ENCODE measurements at regions not wholly inside any gene's neighbourhood (a gene's known extent, or its start where the extent isn't known, plus 50 kb on each side); places are given as distances from the start of the nearest gene placed in this dataset.

GRCh38 chr12:92472201-92472600 is 230.6 kb upstream of the PLEKHG7 start:
- Histone ChIP-seq H3K9ac (ENCODE audit: low read length) (no peak overlapping the region), H3K4me1 (ENCODE audit: insufficient read depth, low read length) (peaks cover 11% of the 10 kb centered on the region), H3K27ac (ENCODE audit: low read length) (no peak overlapping the region), H3K4me3 (ENCODE audit: low read length) (no peak overlapping the region), H4K20me1 (ENCODE audit: low read length) (no peaks in the 10 kb centered on the region), H3K27me3 (ENCODE audit: low read length) (no peaks in the 10 kb centered on the region), H3K4me2 (ENCODE audit: low read length) (no peak overlapping the region), H2AFZ (ENCODE audit: low read length) (no peak overlapping the region), H3K9me2 (replicated peaks; ENCODE audit: low read length) (no peaks in the 10 kb centered on the region), H3K79me2 (ENCODE audit: low read length) (no peaks in the 10 kb centered on the region), H3F3A (ENCODE audit: low read length, unreplicated experiment) (no peaks in the 10 kb centered on the region), H3K9me3 (ENCODE audit: low read length) (no peaks in the 10 kb centered on the region), H3K36me3 (ENCODE audit: low read depth, low read length) (no peaks in the 10 kb centered on the region)
- TF ChIP-seq EZH2 (IDR thresholded peaks at IDR 0.05; ENCODE audit: low read length, unreplicated experiment) (no peak), EZH2phosphoT487 (IDR thresholded peaks at IDR 0.05; ENCODE audit: borderline replicate concordance, low read length) (no peak)
- TF ChIP-seq, protein P1, sequence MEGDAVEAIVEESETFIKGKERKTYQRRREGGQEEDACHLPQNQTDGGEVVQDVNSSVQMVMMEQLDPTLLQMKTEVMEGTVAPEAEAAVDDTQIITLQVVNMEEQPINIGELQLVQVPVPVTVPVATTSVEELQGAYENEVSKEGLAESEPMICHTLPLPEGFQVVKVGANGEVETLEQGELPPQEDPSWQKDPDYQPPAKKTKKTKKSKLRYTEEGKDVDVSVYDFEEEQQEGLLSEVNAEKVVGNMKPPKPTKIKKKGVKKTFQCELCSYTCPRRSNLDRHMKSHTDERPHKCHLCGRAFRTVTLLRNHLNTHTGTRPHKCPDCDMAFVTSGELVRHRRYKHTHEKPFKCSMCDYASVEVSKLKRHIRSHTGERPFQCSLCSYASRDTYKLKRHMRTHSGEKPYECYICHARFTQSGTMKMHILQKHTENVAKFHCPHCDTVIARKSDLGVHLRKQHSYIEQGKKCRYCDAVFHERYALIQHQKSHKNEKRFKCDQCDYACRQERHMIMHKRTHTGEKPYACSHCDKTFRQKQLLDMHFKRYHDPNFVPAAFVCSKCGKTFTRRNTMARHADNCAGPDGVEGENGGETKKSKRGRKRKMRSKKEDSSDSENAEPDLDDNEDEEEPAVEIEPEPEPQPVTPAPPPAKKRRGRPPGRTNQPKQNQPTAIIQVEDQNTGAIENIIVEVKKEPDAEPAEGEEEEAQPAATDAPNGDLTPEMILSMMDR (conservative IDR thresholded peaks at IDR 0.05; ENCODE audit: low read depth, low read length): no peak
- intact Hi-C loops (cut with micrococcal nuclease): no loop called here
- POLR2A ChIA-PET (ENCODE audit: unreplicated experiment): no interaction called here
- ATAC-seq (no peak), DNase-seq (no peak)
- CTCF ChIA-PET: no interaction called here
- BruUV-seq (replicated peaks): no TSS peak

DNA sequence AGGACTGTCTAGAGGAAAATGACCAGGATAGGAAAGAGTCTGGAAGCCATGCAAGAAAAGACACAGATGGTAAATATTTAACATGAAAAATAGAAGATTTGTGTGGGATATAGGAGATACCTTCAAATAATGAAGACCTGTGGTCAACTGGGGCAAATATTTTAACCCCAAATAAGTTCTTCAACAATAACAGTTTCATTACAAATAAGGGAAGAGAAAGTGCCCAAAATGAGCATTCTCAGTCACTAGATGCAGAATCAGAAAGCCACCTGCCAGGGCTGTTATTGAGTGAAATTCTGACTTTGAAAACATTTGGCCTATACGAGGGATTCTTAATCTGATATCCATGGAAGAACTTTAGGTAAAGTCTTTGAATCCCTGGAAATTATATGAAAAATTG is 231.2 kb upstream of the PLEKHG7 start:
- H3K4me2 ChIP-seq (ENCODE audit: low read length): no peak overlapping the region
- H3K9me2 ChIP-seq (replicated peaks; ENCODE audit: low read length): no peaks in the 10 kb centered on the region
- ChIA-PET POLR2A (ENCODE audit: unreplicated experiment) (no interaction called here), CTCF (no interaction called here)
- H3K36me3 ChIP-seq (ENCODE audit: low read depth, low read length): no peaks in the 10 kb centered on the region
- no peaks in the 10 kb centered on the region for H3F3A ChIP-seq (ENCODE audit: low read length, unreplicated experiment)
- no TSS peak for BruUV-seq (replicated peaks)
- no peak for TF ChIP-seq EZH2phosphoT487 (IDR thresholded peaks at IDR 0.05; ENCODE audit: borderline replicate concordance, low read length)
- H3K9me3 ChIP-seq (ENCODE audit: low read length): no peaks in the 10 kb centered on the region
- DNase-seq (no peak), ATAC-seq (no peak)
- H3K9ac ChIP-seq (ENCODE audit: low read length): no peak overlapping the region
- no peak overlapping the region for H3K4me3 ChIP-seq (ENCODE audit: low read length)
- intact Hi-C loops (cut with micrococcal nuclease): no loop called here
- no peaks in the 10 kb centered on the region for H3K27me3 ChIP-seq (ENCODE audit: low read length)
- no peak overlapping the region for H2AFZ ChIP-seq (ENCODE audit: low read length)
- peaks cover 11% of the 10 kb centered on the region for H3K4me1 ChIP-seq (ENCODE audit: insufficient read depth, low read length)
- H3K27ac ChIP-seq (ENCODE audit: low read length): no peak overlapping the region
- no peaks in the 10 kb centered on the region for H3K79me2 ChIP-seq (ENCODE audit: low read length)
- H4K20me1 ChIP-seq (ENCODE audit: low read length): no peaks in the 10 kb centered on the region

DNA sequence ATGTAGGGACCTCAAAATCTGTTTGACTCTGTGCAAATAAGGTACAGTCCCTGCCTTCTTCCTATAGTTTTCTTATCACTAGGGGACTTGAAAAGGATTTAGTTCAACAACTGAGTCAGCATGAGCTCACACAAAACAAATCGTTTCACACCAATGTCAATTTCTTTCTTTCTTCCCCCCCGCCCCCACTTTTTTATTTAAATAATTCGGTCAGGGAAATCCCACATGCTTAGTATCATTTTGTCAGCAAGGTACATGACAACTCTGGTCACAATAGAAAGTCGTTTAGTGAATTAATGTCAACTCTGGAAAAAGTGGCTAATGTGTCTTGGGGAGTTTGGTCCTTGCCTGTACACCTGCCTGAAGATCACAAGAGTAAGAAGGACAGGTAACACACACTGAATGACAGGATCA is 232.2 kb upstream of the PLEKHG7 start:
- H3K27me3 ChIP-seq (ENCODE audit: low read length): no peaks in the 10 kb centered on the region
- H3K27ac ChIP-seq (ENCODE audit: low read length): no peak overlapping the region
- ChIA-PET CTCF (no interaction called here), POLR2A (ENCODE audit: unreplicated experiment) (no interaction called here)
- H3F3A ChIP-seq (ENCODE audit: low read length, unreplicated experiment): no peaks in the 10 kb centered on the region
- no peaks in the 10 kb centered on the region for H3K9me2 ChIP-seq (replicated peaks; ENCODE audit: low read length)
- no peak overlapping the region for H3K9ac ChIP-seq (ENCODE audit: low read length)
- H3K9me3 ChIP-seq (ENCODE audit: low read length): no peaks in the 10 kb centered on the region
- DNase-seq: peak; percentile 14
- H3K4me2 ChIP-seq (ENCODE audit: low read length): 0 out of 2 replicates have a peak overlapping the region, but pooled peaks have one; percentile 6
- no peak overlapping the region for H3K4me3 ChIP-seq (ENCODE audit: low read length)
- peaks cover 11% of the 10 kb centered on the region for H3K4me1 ChIP-seq (ENCODE audit: insufficient read depth, low read length)
- H2AFZ ChIP-seq (ENCODE audit: low read length): no peak overlapping the region
- H3K79me2 ChIP-seq (ENCODE audit: low read length): no peaks in the 10 kb centered on the region
- no peak for TF ChIP-seq EZH2 (IDR thresholded peaks at IDR 0.05; ENCODE audit: low read length, unreplicated experiment)
- TF ChIP-seq, protein P1 (conservative IDR thresholded peaks at IDR 0.05; ENCODE audit: low read depth, low read length): no peak
- no peak for ATAC-seq
- H3K36me3 ChIP-seq (ENCODE audit: low read depth, low read length): no peaks in the 10 kb centered on the region
- no peaks in the 10 kb centered on the region for H4K20me1 ChIP-seq (ENCODE audit: low read length)
- intact Hi-C loops (cut with micrococcal nuclease): no loop called here
- BruUV-seq (replicated peaks): no TSS peak
